ENCODE measurements at regions not wholly inside any gene's neighbourhood (a gene's known extent, or its start where the extent isn't known, plus 50 kb on each side); places are given as distances from the start of the nearest gene placed in this dataset.

DNA sequence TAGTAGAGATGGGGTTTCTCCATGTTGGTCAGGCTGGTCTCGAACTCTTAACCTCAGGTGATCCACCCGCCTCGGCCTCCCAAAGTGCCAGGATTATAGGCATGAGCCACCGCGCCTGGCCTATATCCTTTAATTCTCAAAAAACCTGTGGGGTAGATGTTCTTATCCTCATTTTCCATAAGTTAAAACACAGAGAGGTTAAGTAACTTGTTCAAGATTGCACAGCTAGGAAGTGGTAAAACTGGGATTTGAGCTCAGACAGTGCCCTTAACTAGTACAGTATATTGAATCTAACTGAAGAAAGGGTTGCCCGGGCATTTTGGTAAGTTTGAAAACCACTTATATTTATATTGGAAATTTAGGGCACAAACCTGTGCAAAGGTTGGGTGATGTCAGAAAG lies 116.0 kb downstream of the GLUD2 start:
- no peak for TF ChIP-seq CTCF (IDR thresholded peaks at IDR 0.05; ENCODE audit: unreplicated experiment in 3 of 3)
- Mint-ChIP-seq H3K4me3 (no peak overlapping the region), H3K36me3 (ENCODE audit: low read depth) (no peaks in the 10 kb centered on the region), H3K27me3 (ENCODE audit: low read depth) (no peaks in the 10 kb centered on the region), H3K9me3 (no peaks in the 10 kb centered on the region), H3K4me1 (peaks cover 24% of the 10 kb centered on the region), H3K27ac (no peak overlapping the region)

GRCh38 chrX:121165930-121166359 lies 118.5 kb downstream of the GLUD2 start:
- no peaks in the 10 kb centered on the region for H3K36me3 Mint-ChIP-seq (ENCODE audit: low read depth)
- peaks cover 8% of the 10 kb centered on the region for H3K4me1 Mint-ChIP-seq
- H3K27me3 Mint-ChIP-seq (ENCODE audit: low read depth), result no peaks in the 10 kb centered on the region
- TF ChIP-seq CTCF (IDR thresholded peaks at IDR 0.05; ENCODE audit: unreplicated experiment in 3 of 3), result no peak
- H3K9me3 Mint-ChIP-seq, result no peaks in the 10 kb centered on the region
- H3K27ac Mint-ChIP-seq, result no peak overlapping the region
- no peak overlapping the region for H3K4me3 Mint-ChIP-seq

GRCh38 chrX:121169099-121170035 lies 122.0 kb downstream of the GLUD2 start:
- no peaks in the 10 kb centered on the region for H3K36me3 Mint-ChIP-seq (ENCODE audit: low read depth)
- no peaks in the 10 kb centered on the region for H3K4me1 Mint-ChIP-seq
- H3K9me3 Mint-ChIP-seq, result no peaks in the 10 kb centered on the region
- no peak for TF ChIP-seq CTCF (IDR thresholded peaks at IDR 0.05; ENCODE audit: unreplicated experiment in 3 of 3)
- no peak overlapping the region for H3K27ac Mint-ChIP-seq
- H3K27me3 Mint-ChIP-seq (ENCODE audit: low read depth), result no peaks in the 10 kb centered on the region
- H3K4me3 Mint-ChIP-seq, result no peak overlapping the region

GRCh38 chrX:121172703-121173102 lies 125.3 kb downstream of the GLUD2 start:
- no peak for TF ChIP-seq CTCF (IDR thresholded peaks at IDR 0.05; ENCODE audit: unreplicated experiment in 3 of 3)
- H3K4me3 Mint-ChIP-seq, result no peak overlapping the region

DNA sequence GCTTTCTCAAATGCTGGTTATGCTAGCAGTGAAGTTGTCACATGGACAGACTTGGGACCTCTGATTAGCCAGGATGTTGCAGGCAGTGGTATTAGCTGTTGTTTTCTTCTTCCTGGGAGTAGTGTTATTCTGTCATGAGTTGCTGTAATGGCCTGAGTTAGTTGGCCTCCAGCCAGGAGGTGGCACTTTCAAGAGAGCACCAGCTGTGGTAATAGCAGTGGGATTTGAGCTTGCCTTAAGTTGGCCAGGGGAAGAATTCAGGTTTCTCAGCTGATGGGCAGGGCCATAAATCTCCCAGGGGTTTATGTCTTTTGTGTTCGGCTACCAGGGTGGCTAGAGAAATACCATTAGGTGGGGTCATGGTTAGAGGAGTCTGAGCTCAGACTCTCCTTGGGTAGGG lies 132.6 kb downstream of the GLUD2 start:
- peaks cover 39% of the 10 kb centered on the region for H3K9me3 Mint-ChIP-seq
- H3K36me3 Mint-ChIP-seq (ENCODE audit: low read depth), result no peaks in the 10 kb centered on the region
- no peak overlapping the region for H3K4me3 Mint-ChIP-seq
- H3K4me1 Mint-ChIP-seq, result no peaks in the 10 kb centered on the region
- no peaks in the 10 kb centered on the region for H3K27me3 Mint-ChIP-seq (ENCODE audit: low read depth)
- no peak overlapping the region for H3K27ac Mint-ChIP-seq
- no peak for TF ChIP-seq CTCF (IDR thresholded peaks at IDR 0.05; ENCODE audit: unreplicated experiment in 3 of 3)

More at GRCh38 chrX:121172703-121173102, 125.3 kb downstream of the GLUD2 start:
- Mint-ChIP-seq H3K36me3 (ENCODE audit: low read depth) (no peaks in the 10 kb centered on the region), H3K4me1 (no peaks in the 10 kb centered on the region), H3K9me3 (peaks cover 14% of the 10 kb centered on the region), H3K27me3 (ENCODE audit: low read depth) (no peaks in the 10 kb centered on the region), H3K27ac (no peak overlapping the region)

DNA sequence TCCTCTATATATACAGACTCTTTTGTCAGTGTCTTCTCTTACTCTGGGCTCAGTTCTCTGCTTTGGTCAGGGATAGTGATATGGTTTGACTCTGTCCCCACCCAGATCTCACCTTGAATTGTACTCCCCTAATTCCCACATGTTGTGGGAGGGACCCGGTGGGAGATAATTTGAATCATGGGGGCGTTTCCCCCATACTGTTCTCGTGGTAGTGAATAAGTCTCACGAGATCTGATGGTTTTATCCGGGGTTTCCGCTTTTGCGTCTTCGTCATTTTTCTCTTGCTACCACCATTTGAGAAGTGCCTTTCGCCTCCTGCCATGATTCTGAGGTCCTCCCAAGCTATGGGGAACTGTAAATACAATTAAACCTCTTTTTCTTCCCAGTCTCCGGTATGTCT lies 144.4 kb downstream of the GLUD2 start:
- no peaks in the 10 kb centered on the region for H3K36me3 Mint-ChIP-seq (ENCODE audit: low read depth)
- H3K4me1 Mint-ChIP-seq, result no peaks in the 10 kb centered on the region
- H3K4me3 Mint-ChIP-seq, result no peak overlapping the region
- no peaks in the 10 kb centered on the region for H3K27me3 Mint-ChIP-seq (ENCODE audit: low read depth)
- no peak for TF ChIP-seq CTCF (IDR thresholded peaks at IDR 0.05; ENCODE audit: unreplicated experiment in 3 of 3)
- peaks cover 10% of the 10 kb centered on the region for H3K9me3 Mint-ChIP-seq
- H3K27ac Mint-ChIP-seq, result no peak overlapping the region

All from nephron (organoid).